ENCODE measurements at regions not wholly inside any gene's neighbourhood (a gene's known extent, or its start where the extent isn't known, plus 50 kb on each side); places are given as distances from the start of the nearest gene placed in this dataset.
"Not testable (repeated sequence)": the region's sequence is repeated elsewhere in the genome, so short reads cannot be mapped to it uniquely, and the experiment has no call there.

GRCh38 chr3:153856932-153857331 is 264.3 kb upstream of the ARHGEF26 start:
- Histone ChIP-seq H4K12ac (ENCODE audit: low read depth, low read length) (no peak overlapping the region), H3K23ac (ENCODE audit: low read length) (no peak overlapping the region), H3K14ac (ENCODE audit: low read length) (no peak overlapping the region), H3K4me1 (ENCODE audit: control insufficient read depth in 1 of 2, insufficient read depth in 2 of 2, low read length in 2 of 2) (no peaks in the 10 kb centered on the region), H3K79me2 (ENCODE audit: control insufficient read depth, insufficient read depth, low read length, poor library complexity) (no peaks in the 10 kb centered on the region), H3K4ac (ENCODE audit: low read depth, low read length) (no peak overlapping the region), H2AK5ac (ENCODE audit: low read length) (no peak overlapping the region), H2BK5ac (ENCODE audit: low read depth, low read length, poor library complexity) (no peak overlapping the region), H3K36me3 (ENCODE audit: control insufficient read depth in 1 of 2, insufficient read depth in 2 of 2, low read length in 2 of 2) (no peaks in the 10 kb centered on the region), H3K27me3 (ENCODE audit: insufficient read depth, low read length) (no peaks in the 10 kb centered on the region), H4K8ac (ENCODE audit: low read depth, low read length) (no peak overlapping the region), H4K91ac (ENCODE audit: low read depth, low read length) (no peak overlapping the region), H2BK120ac (ENCODE audit: insufficient read depth, low read length, poor library complexity) (no peak overlapping the region), H2AFZ (ENCODE audit: insufficient read depth, low read length, poor library complexity) (no peak overlapping the region), H3K4me2 (ENCODE audit: low read length) (no peak overlapping the region), H3K79me1 (ENCODE audit: low read length) (no peaks in the 10 kb centered on the region), H2BK12ac (ENCODE audit: low read length) (no peak overlapping the region), H3K18ac (ENCODE audit: low read length) (no peak overlapping the region), H3K9me3 (ENCODE audit: insufficient read depth, low read depth, low read length) (no peaks in the 10 kb centered on the region), H3K9ac (ENCODE audit: low read length) (no peak overlapping the region), H3K4me3 (ENCODE audit: low read depth, low read length) (no peak overlapping the region), H3K27ac (ENCODE audit: low read depth, low read length) (no peak overlapping the region)
- no CpG with 5 or more reads among the region's 1 CpG for WGBS (ENCODE audit: extremely low coverage, insufficient coverage, insufficient read length)
- DNase-seq, result no peak

- Histone ChIP-seq H3K79me1 (ENCODE audit: low read length) (no peaks in the 10 kb centered on the region), H3K4me1 (ENCODE audit: control insufficient read depth in 1 of 2, insufficient read depth in 2 of 2, low read length in 2 of 2) (no peaks in the 10 kb centered on the region), H3K23ac (ENCODE audit: low read length) (no peak overlapping the region), H2AK5ac (ENCODE audit: low read length) (no peak overlapping the region), H3K14ac (ENCODE audit: low read length) (no peak overlapping the region), H3K4ac (ENCODE audit: low read depth, low read length) (no peak overlapping the region), H2BK120ac (ENCODE audit: insufficient read depth, low read length, poor library complexity) (no peak overlapping the region), H2BK5ac (ENCODE audit: low read depth, low read length, poor library complexity) (no peak overlapping the region), H3K9me3 (ENCODE audit: insufficient read depth, low read depth, low read length) (no peaks in the 10 kb centered on the region), H3K27me3 (ENCODE audit: insufficient read depth, low read length) (no peaks in the 10 kb centered on the region), H4K8ac (ENCODE audit: low read depth, low read length) (no peak overlapping the region), H3K4me3 (ENCODE audit: low read depth, low read length) (no peak overlapping the region), H4K91ac (ENCODE audit: low read depth, low read length) (no peak overlapping the region), H3K9ac (ENCODE audit: low read length) (no peak overlapping the region), H3K27ac (ENCODE audit: low read depth, low read length) (no peak overlapping the region), H3K4me2 (ENCODE audit: low read length) (no peak overlapping the region), H3K18ac (ENCODE audit: low read length) (no peak overlapping the region), H2AFZ (ENCODE audit: insufficient read depth, low read length, poor library complexity) (no peak overlapping the region), H3K36me3 (ENCODE audit: control insufficient read depth in 1 of 2, insufficient read depth in 2 of 2, low read length in 2 of 2) (no peaks in the 10 kb centered on the region), H2BK12ac (ENCODE audit: low read length) (no peak overlapping the region), H4K12ac (ENCODE audit: low read depth, low read length) (no peak overlapping the region), H3K79me2 (ENCODE audit: control insufficient read depth, insufficient read depth, low read length, poor library complexity) (no peaks in the 10 kb centered on the region)
- no peak for DNase-seq
- WGBS (ENCODE audit: extremely low coverage, insufficient coverage, insufficient read length), result no CpG with 5 or more reads among the region's 2 CpGs
These were observed 256.4 kb upstream of the ARHGEF26 start for GRCh38 chr3:153864793-153865192.

DNA sequence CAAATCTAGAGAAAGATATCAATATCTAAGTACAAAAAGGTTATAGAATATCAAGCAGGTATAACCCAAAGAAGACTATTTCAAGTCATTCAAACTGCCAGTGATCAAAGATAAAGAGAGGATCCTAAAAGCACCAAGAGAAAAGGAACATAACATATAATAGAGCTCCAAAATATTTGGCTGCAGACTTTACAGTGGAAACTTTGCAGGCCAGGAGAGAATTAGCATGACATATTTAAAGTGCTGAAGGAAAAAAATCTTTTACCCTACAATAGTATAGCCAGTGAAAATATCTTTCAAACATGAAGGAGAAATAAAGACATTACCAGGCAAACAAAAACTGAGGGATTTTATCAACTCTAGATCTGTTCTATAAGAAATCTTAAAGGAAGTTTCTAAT is 254.3 kb upstream of the ARHGEF26 start:
- DNase-seq, result no peak
- no peaks in the 10 kb centered on the region for H3K79me1 ChIP-seq (ENCODE audit: low read length)
- no peaks in the 10 kb centered on the region for H3K9me3 ChIP-seq (ENCODE audit: insufficient read depth, low read depth, low read length)
- H2BK12ac ChIP-seq (ENCODE audit: low read length), result no peak overlapping the region
- no peak overlapping the region for H2BK5ac ChIP-seq (ENCODE audit: low read depth, low read length, poor library complexity)
- no peaks in the 10 kb centered on the region for H3K79me2 ChIP-seq (ENCODE audit: control insufficient read depth, insufficient read depth, low read length, poor library complexity)
- H3K4ac ChIP-seq (ENCODE audit: low read depth, low read length), result no peak overlapping the region
- H3K14ac ChIP-seq (ENCODE audit: low read length), result no peak overlapping the region
- H3K23ac ChIP-seq (ENCODE audit: low read length), result no peak overlapping the region
- no peak overlapping the region for H2BK120ac ChIP-seq (ENCODE audit: insufficient read depth, low read length, poor library complexity)
- no peaks in the 10 kb centered on the region for H3K27me3 ChIP-seq (ENCODE audit: insufficient read depth, low read length)
- no peak overlapping the region for H4K91ac ChIP-seq (ENCODE audit: low read depth, low read length)
- no peaks in the 10 kb centered on the region for H3K36me3 ChIP-seq (ENCODE audit: control insufficient read depth in 1 of 2, insufficient read depth in 2 of 2, low read length in 2 of 2)
- H3K9ac ChIP-seq (ENCODE audit: low read length), result no peak overlapping the region
- H2AFZ ChIP-seq (ENCODE audit: insufficient read depth, low read length, poor library complexity), result no peak overlapping the region
- no peaks in the 10 kb centered on the region for H3K4me1 ChIP-seq (ENCODE audit: control insufficient read depth in 1 of 2, insufficient read depth in 2 of 2, low read length in 2 of 2)
- H4K8ac ChIP-seq (ENCODE audit: low read depth, low read length), result no peak overlapping the region
- H3K18ac ChIP-seq (ENCODE audit: low read length), result no peak overlapping the region
- no peak overlapping the region for H3K27ac ChIP-seq (ENCODE audit: low read depth, low read length)
- no peak overlapping the region for H3K4me3 ChIP-seq (ENCODE audit: low read depth, low read length)
- no peak overlapping the region for H3K4me2 ChIP-seq (ENCODE audit: low read length)
- H4K12ac ChIP-seq (ENCODE audit: low read depth, low read length), result no peak overlapping the region
- H2AK5ac ChIP-seq (ENCODE audit: low read length), result no peak overlapping the region

DNA sequence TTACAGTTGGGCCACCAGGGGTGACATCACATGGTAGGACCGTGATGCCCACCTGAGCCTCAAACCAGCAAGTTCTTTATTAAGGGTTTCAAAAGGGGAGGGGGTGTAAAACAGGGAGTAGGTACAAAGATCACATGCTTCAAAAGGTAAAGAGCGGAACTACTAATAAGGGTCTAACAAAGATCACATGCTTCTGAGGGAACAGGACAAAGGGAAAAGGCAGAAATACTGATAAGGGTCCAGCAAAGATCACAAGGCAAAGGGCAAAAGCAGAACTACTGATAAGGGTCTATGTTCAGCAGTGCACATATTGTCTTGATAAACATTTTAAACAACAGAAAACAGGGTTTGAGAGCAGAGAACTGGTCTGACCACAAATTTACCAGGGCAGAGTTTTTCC is 246.8 kb upstream of the ARHGEF26 start:
- WGBS (ENCODE audit: extremely low coverage, insufficient coverage, insufficient read length), result no CpG with 5 or more reads among the region's 2 CpGs
- H3K4me1 ChIP-seq (ENCODE audit: control insufficient read depth in 1 of 2, insufficient read depth in 2 of 2, low read length in 2 of 2); H3K79me1 ChIP-seq (ENCODE audit: low read length): not testable (repeated sequence)

More for the DNA sequence above, 246.8 kb upstream of the ARHGEF26 start:
- not testable (repeated sequence) for H4K8ac ChIP-seq (ENCODE audit: low read depth, low read length); H4K12ac ChIP-seq (ENCODE audit: low read depth, low read length); H2BK120ac ChIP-seq (ENCODE audit: insufficient read depth, low read length, poor library complexity); H2AK5ac ChIP-seq (ENCODE audit: low read length); H3K4me3 ChIP-seq (ENCODE audit: low read depth, low read length); H2BK12ac ChIP-seq (ENCODE audit: low read length); H3K14ac ChIP-seq (ENCODE audit: low read length); H3K4ac ChIP-seq (ENCODE audit: low read depth, low read length); H3K9me3 ChIP-seq (ENCODE audit: insufficient read depth, low read depth, low read length); H2BK5ac ChIP-seq (ENCODE audit: low read depth, low read length, poor library complexity); H3K27ac ChIP-seq (ENCODE audit: low read depth, low read length); H3K23ac ChIP-seq (ENCODE audit: low read length); H2AFZ ChIP-seq (ENCODE audit: insufficient read depth, low read length, poor library complexity); H4K91ac ChIP-seq (ENCODE audit: low read depth, low read length); H3K27me3 ChIP-seq (ENCODE audit: insufficient read depth, low read length); H3K79me2 ChIP-seq (ENCODE audit: control insufficient read depth, insufficient read depth, low read length, poor library complexity); DNase-seq; H3K18ac ChIP-seq (ENCODE audit: low read length); H3K36me3 ChIP-seq (ENCODE audit: control insufficient read depth in 1 of 2, insufficient read depth in 2 of 2, low read length in 2 of 2); H3K4me2 ChIP-seq (ENCODE audit: low read length); H3K9ac ChIP-seq (ENCODE audit: low read length)

Data from trophoblast cell (in vitro differentiated cells and primary cell).